ENCODE measurements at regions not wholly inside any gene's neighbourhood (a gene's known extent, or its start where the extent isn't known, plus 50 kb on each side); places are given as distances from the start of the nearest gene placed in this dataset.

DNA sequence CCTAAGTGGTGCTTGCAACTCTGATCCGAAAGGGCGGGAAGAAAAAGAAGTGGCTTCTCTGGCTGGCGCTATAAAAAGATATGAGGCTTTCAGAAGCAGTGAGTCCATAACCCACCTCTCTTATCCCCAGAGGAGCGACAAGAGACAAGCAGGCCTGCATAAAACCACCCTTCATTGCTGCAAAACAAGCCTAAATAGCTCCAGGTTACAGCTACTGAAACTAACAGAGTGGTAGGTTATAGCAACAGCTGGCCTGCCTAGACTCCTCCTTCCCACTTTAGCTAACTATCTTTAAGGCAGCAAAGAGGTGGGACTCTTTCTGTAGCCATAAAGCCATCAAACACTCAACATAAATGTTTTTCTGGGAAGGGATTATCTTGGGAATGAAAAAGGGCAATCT lies 245.0 kb upstream of the GPR101 start:
- H3K4me3 Mint-ChIP-seq = no peak overlapping the region
- no peaks in the 10 kb centered on the region for H3K4me1 Mint-ChIP-seq
- no peak for ATAC-seq (ENCODE audit: low read depth)
- H3K27ac Mint-ChIP-seq = no peak overlapping the region
- TF ChIP-seq, protein P1, sequence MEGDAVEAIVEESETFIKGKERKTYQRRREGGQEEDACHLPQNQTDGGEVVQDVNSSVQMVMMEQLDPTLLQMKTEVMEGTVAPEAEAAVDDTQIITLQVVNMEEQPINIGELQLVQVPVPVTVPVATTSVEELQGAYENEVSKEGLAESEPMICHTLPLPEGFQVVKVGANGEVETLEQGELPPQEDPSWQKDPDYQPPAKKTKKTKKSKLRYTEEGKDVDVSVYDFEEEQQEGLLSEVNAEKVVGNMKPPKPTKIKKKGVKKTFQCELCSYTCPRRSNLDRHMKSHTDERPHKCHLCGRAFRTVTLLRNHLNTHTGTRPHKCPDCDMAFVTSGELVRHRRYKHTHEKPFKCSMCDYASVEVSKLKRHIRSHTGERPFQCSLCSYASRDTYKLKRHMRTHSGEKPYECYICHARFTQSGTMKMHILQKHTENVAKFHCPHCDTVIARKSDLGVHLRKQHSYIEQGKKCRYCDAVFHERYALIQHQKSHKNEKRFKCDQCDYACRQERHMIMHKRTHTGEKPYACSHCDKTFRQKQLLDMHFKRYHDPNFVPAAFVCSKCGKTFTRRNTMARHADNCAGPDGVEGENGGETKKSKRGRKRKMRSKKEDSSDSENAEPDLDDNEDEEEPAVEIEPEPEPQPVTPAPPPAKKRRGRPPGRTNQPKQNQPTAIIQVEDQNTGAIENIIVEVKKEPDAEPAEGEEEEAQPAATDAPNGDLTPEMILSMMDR (IDR thresholded peaks at IDR 0.05) = no peak
- no peaks in the 10 kb centered on the region for H3K27me3 Mint-ChIP-seq
- no peaks in the 10 kb centered on the region for H3K9me3 Mint-ChIP-seq
- DNase-seq = no peak
- CTCF ChIA-PET = no interaction called here
- no peaks in the 10 kb centered on the region for H3K36me3 Mint-ChIP-seq (ENCODE audit: low read depth)
- intact Hi-C loops (cut with micrococcal nuclease) = no loop called here
- POLR2A ChIA-PET = no interaction called here

DNA sequence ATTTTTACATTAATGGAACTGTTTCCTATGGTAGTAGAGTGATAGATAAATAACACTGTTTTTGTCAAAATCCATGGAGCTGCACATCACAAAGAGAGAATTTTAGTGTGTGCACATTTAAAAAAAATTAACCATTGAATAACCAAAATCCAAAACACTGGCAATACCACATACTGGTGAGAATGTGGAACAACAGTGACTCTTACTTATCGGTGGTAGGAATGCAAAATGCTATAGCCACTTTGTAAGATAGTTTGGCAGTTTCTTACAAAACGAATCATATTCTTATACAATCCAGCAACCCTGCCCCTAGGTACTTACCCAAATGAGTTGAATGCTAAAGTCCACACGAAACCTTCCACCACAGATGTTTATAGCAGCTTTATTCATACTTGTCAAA lies 229.6 kb upstream of the GPR101 start:
- H3K27me3 Mint-ChIP-seq = no peaks in the 10 kb centered on the region
- ATAC-seq (ENCODE audit: low read depth) (no peak), DNase-seq (no peak)
- no peaks in the 10 kb centered on the region for H3K9me3 Mint-ChIP-seq
- H3K27ac Mint-ChIP-seq = no peak overlapping the region
- intact Hi-C loops (cut with micrococcal nuclease) = no loop called here
- no peaks in the 10 kb centered on the region for H3K36me3 Mint-ChIP-seq (ENCODE audit: low read depth)
- POLR2A ChIA-PET = no interaction called here
- TF ChIP-seq, protein P1 (IDR thresholded peaks at IDR 0.05) = no peak
- CTCF ChIA-PET = no interaction called here
- H3K4me1 Mint-ChIP-seq = no peaks in the 10 kb centered on the region
- no peak overlapping the region for H3K4me3 Mint-ChIP-seq

DNA sequence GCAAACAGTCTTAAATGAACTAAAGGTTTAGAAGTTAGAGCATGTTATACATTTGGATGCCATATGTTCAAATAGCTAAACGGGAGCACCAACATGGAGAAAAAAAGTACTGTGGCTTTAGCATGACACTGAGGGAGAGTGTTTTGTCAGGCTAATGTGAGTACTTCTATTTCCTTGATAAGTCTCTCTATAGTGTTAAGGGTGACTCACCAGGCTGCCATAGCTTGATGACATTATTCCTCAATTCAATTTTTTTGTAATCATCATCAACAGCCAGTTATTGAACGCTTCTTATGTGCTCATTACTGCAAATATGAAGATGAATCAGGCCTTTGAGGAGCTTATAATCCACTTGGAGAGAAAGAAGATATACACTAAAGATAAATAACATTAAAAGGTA lies 211.4 kb upstream of the GPR101 start:
- intact Hi-C loops (cut with micrococcal nuclease) = no loop called here

DNA sequence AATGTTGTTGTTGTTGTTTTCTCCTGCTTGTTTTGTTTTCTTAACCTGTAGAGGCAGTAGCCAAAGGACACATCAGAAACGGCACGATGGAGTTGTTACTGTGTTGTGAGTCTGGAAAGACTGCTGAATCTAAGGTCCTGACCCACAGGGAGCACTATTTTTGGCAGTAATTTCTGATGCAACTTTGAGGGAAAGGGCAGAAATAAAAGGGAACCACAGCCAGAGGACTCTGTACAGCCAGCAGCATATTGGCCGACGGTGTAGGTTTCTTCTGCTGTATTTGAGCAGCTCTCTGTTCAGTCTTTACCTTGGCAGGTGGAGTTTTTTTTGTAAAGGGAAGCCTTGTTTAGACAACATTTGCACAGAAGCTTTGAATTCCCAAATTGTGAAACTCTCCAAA lies 203.0 kb upstream of the GPR101 start:
- Mint-ChIP-seq H3K27ac (no peak overlapping the region), H3K27me3 (no peaks in the 10 kb centered on the region), H3K9me3 (no peaks in the 10 kb centered on the region), H3K4me3 (no peak overlapping the region), H3K36me3 (ENCODE audit: low read depth) (no peaks in the 10 kb centered on the region), H3K4me1 (no peaks in the 10 kb centered on the region)
- POLR2A ChIA-PET = no interaction called here
- CTCF ChIA-PET = no interaction called here
- ATAC-seq (ENCODE audit: low read depth) = no peak
- intact Hi-C loops (cut with micrococcal nuclease) = no loop called here
- no peak for DNase-seq
- TF ChIP-seq, protein P1 (IDR thresholded peaks at IDR 0.05) = no peak

More for the DNA sequence above, 211.4 kb upstream of the GPR101 start:
- Mint-ChIP-seq H3K4me1 (no peaks in the 10 kb centered on the region), H3K36me3 (ENCODE audit: low read depth) (no peaks in the 10 kb centered on the region), H3K9me3 (no peaks in the 10 kb centered on the region), H3K27me3 (no peaks in the 10 kb centered on the region), H3K27ac (no peak overlapping the region), H3K4me3 (no peak overlapping the region)
- TF ChIP-seq, protein P1 (IDR thresholded peaks at IDR 0.05) = no peak
- ChIA-PET CTCF (no interaction called here), POLR2A (no interaction called here)
- ATAC-seq (ENCODE audit: low read depth) (no peak), DNase-seq (no peak)

DNA sequence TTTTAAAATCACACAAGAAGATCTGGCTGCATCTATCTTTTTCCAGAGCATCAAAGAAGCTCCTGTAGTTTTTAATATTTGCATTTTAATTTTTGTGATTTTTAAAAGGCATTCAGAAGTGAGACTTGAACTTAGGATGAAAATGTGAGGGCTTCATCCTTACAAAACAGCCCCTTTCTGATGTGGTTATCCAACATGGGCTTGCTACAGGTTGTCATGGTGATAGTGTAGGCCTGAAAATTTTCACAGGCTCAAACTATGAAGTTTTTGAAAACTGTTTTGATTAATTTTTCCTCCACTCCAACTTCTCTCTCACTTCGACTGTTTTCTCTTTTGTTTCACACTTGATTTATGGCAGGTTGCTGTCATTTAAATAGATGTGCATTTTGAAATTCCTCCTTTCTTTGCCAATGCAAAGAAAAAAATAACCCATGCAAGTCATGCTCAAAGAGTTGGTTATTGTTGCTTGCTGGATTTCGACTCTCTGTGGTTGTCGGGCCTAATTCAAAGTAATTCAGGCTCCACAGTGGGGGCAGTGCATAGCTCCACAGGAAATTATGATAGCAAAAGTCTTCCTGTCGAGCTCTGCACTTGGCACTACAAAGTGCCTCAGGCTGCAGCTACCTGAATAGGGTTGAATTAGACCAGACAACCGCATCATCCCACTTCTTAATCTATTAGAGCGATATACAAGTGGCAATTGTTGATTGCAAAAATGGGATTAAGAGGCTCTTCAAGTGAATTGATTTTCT lies 201.0 kb upstream of the GPR101 start:
- TF ChIP-seq, protein P1 (IDR thresholded peaks at IDR 0.05) = no peak
- POLR2A ChIA-PET = no interaction called here
- no peak overlapping the region for H3K4me3 Mint-ChIP-seq

More for the DNA sequence above, 201.0 kb upstream of the GPR101 start:
- CTCF ChIA-PET = no interaction called here
- DNase-seq (no peak), ATAC-seq (ENCODE audit: low read depth) (no peak)
- Mint-ChIP-seq H3K36me3 (ENCODE audit: low read depth) (no peaks in the 10 kb centered on the region), H3K4me1 (no peaks in the 10 kb centered on the region), H3K27ac (no peak overlapping the region), H3K27me3 (no peaks in the 10 kb centered on the region), H3K9me3 (no peaks in the 10 kb centered on the region)
- intact Hi-C loops (cut with micrococcal nuclease) = no loop called here
